H1 (cell line): ENCODE measurements at regions not wholly inside any gene's neighbourhood (a gene's known extent, or its start where the extent isn't known, plus 50 kb on each side); places are given as distances from the start of the nearest gene placed in this dataset.

Experiments
- EP300 ChIP-seq, 2 experiments: IDR thresholded peaks; 1 replicate in 1 of 2; 2 replicates in 1 of 2; pipeline ENCODE4 v1.6.1; 2011 to 2012; ENCODE audit warnings: low read depth in 2 of 2, low read length in 2 of 2, mild to moderate bottlenecking in 2 of 2, borderline replicate concordance in 1 of 2, inconsistent platforms in 1 of 2, moderate library complexity in 1 of 2
- JUND ChIP-seq: IDR thresholded peaks from 2 replicates; pipeline ENCODE4 v1.6.1; 2011; ENCODE audit warnings: mild to moderate bottlenecking, improper control_type of control experiment, low read length
- SP1 ChIP-seq: IDR thresholded peaks from 2 replicates; pipeline ENCODE4 v1.6.1; 2011; ENCODE audit warnings: low read depth, low read length
- TF ChIP-seq, protein P1 (sequence below): fragments of 300-600 bp; sonication (generic); IDR thresholded peaks from 2 replicates; pipeline ENCODE4 v1.7.1; 2012; ENCODE audit warnings: low read length, moderate library complexity, mild to moderate bottlenecking, inconsistent platforms; ENCODE audit not compliant: insufficient replicate concordance

DNA sequence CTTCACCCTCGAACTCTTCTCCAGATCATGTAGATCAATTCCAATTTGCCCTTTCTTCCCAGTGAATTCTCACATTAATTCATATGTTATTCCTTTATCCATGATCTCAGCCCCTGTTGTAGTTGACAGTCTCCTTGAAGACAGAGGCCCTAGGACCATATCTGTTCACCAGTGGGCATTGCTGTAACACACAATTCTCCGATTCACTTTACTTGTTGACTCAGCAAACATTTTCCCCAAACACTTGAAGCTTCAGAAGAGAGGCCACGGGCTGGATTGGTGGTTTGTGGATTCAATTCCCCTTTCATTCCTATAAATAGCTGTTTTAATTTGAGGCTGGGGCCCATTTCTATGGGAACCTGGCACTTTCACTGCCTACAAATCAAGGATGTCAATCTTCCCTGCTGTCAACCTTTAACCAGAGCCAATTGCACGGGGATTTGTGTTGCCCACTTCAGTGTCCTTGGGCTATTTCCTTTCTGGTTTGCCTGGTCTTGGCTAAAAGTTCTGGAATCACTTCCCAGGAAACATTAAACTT is 393.0 kb upstream of the KIRREL3 start (continued):
- TF ChIP-seq, protein P1, sequence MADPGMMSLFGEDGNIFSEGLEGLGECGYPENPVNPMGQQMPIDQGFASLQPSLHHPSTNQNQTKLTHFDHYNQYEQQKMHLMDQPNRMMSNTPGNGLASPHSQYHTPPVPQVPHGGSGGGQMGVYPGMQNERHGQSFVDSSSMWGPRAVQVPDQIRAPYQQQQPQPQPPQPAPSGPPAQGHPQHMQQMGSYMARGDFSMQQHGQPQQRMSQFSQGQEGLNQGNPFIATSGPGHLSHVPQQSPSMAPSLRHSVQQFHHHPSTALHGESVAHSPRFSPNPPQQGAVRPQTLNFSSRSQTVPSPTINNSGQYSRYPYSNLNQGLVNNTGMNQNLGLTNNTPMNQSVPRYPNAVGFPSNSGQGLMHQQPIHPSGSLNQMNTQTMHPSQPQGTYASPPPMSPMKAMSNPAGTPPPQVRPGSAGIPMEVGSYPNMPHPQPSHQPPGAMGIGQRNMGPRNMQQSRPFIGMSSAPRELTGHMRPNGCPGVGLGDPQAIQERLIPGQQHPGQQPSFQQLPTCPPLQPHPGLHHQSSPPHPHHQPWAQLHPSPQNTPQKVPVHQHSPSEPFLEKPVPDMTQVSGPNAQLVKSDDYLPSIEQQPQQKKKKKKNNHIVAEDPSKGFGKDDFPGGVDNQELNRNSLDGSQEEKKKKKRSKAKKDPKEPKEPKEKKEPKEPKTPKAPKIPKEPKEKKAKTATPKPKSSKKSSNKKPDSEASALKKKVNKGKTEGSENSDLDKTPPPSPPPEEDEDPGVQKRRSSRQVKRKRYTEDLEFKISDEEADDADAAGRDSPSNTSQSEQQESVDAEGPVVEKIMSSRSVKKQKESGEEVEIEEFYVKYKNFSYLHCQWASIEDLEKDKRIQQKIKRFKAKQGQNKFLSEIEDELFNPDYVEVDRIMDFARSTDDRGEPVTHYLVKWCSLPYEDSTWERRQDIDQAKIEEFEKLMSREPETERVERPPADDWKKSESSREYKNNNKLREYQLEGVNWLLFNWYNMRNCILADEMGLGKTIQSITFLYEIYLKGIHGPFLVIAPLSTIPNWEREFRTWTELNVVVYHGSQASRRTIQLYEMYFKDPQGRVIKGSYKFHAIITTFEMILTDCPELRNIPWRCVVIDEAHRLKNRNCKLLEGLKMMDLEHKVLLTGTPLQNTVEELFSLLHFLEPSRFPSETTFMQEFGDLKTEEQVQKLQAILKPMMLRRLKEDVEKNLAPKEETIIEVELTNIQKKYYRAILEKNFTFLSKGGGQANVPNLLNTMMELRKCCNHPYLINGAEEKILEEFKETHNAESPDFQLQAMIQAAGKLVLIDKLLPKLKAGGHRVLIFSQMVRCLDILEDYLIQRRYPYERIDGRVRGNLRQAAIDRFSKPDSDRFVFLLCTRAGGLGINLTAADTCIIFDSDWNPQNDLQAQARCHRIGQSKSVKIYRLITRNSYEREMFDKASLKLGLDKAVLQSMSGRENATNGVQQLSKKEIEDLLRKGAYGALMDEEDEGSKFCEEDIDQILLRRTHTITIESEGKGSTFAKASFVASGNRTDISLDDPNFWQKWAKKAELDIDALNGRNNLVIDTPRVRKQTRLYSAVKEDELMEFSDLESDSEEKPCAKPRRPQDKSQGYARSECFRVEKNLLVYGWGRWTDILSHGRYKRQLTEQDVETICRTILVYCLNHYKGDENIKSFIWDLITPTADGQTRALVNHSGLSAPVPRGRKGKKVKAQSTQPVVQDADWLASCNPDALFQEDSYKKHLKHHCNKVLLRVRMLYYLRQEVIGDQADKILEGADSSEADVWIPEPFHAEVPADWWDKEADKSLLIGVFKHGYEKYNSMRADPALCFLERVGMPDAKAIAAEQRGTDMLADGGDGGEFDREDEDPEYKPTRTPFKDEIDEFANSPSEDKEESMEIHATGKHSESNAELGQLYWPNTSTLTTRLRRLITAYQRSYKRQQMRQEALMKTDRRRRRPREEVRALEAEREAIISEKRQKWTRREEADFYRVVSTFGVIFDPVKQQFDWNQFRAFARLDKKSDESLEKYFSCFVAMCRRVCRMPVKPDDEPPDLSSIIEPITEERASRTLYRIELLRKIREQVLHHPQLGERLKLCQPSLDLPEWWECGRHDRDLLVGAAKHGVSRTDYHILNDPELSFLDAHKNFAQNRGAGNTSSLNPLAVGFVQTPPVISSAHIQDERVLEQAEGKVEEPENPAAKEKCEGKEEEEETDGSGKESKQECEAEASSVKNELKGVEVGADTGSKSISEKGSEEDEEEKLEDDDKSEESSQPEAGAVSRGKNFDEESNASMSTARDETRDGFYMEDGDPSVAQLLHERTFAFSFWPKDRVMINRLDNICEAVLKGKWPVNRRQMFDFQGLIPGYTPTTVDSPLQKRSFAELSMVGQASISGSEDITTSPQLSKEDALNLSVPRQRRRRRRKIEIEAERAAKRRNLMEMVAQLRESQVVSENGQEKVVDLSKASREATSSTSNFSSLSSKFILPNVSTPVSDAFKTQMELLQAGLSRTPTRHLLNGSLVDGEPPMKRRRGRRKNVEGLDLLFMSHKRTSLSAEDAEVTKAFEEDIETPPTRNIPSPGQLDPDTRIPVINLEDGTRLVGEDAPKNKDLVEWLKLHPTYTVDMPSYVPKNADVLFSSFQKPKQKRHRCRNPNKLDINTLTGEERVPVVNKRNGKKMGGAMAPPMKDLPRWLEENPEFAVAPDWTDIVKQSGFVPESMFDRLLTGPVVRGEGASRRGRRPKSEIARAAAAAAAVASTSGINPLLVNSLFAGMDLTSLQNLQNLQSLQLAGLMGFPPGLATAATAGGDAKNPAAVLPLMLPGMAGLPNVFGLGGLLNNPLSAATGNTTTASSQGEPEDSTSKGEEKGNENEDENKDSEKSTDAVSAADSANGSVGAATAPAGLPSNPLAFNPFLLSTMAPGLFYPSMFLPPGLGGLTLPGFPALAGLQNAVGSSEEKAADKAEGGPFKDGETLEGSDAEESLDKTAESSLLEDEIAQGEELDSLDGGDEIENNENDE, result no peak
- TF ChIP-seq EP300 (IDR thresholded peaks at IDR 0.05; ENCODE audit: borderline replicate concordance in 1 of 2, low read depth in 2 of 2, low read length in 2 of 2) (no peak), JUND (no peak), SP1 (no peak)
- TF ChIP-seq, all 59 proteins: peak for 0
